DMS 273 (cell line): ENCODE measurements at regions not wholly inside any gene's neighbourhood (a gene's known extent, or its start where the extent isn't known, plus 50 kb on each side); places are given as distances from the start of the nearest gene placed in this dataset.

ENCODE experiments used
- DNase-seq: peaks from one replicate; lab custom pipeline; 2025; ENCODE audit not compliant: unreplicated experiment; lab: John Stamatoyannopoulos, UW

DNA sequence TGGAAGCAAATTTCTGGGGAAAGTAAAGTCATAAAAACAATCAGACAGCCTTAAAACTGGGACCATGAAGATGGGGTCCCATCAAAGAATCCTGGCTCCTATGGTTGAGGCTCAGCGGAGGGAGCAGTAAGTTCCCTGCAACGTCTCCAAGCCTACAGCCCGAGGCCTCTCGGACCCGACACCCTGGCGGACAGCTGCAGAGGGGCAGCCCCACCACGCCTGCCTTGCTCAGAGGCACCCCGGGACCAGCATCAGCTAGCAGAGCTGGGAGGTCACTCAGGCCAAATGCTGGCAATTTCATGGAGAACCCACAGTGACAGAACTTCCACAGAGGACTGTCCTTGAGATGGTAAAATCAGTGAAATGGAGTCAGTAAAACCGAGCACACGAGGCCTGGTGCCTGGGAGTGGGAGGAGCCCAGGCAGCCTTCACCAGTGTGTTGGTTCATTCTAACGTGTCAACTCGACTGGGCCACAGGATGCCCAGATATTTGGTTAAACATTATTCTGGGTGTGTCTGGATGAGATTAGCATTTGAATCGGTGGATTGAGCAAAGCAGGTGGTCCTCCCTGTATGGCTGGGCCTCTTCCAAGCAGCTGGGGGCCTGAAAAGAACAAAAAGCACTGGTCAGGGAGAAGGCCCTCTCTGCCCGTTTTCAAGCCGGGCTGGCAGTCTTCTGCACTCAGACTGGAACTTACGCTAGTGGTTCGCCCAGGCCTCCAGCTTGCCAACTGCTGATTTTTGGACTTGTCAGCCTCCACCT is 96.2 kb upstream of the INSIG1 start:
- no peak for DNase-seq

DNA sequence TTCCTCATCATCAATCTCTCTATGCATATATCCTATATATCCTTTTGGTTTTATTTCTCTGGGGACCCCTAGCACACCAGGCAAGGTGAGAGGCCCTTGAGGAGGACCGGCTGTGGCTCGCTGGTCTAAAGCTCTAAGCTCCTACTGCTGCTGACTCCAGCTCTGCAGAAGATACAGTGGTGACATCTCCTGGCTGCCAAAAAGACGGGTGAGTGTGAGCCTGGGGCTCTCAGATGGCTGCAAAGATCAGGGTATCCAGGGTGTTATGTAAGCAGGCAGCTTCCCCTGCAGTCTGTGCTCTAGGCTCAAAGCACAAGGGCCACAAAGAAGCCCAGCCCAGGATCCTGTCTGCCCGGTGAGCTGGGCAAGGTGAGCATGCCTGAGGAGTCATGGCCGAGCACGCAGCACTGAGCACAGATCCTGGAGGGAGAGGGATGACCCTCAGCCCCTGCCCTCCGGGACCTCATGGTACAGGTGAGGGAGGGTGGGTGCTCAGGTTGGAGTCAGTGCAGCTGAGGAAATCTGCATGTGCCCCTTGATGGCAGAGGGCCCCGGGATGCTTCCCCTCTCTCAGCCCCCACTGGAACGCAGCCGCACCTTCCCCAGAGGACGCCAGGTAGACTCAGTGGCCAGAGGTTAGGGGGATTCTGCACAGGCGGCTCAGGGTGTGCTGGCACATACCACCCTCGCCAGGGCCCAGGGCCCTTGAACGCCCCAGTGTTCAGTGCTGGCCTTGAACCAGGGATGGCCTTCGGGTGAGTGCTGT is 95.4 kb upstream of the INSIG1 start:
- no peak for DNase-seq

DNA sequence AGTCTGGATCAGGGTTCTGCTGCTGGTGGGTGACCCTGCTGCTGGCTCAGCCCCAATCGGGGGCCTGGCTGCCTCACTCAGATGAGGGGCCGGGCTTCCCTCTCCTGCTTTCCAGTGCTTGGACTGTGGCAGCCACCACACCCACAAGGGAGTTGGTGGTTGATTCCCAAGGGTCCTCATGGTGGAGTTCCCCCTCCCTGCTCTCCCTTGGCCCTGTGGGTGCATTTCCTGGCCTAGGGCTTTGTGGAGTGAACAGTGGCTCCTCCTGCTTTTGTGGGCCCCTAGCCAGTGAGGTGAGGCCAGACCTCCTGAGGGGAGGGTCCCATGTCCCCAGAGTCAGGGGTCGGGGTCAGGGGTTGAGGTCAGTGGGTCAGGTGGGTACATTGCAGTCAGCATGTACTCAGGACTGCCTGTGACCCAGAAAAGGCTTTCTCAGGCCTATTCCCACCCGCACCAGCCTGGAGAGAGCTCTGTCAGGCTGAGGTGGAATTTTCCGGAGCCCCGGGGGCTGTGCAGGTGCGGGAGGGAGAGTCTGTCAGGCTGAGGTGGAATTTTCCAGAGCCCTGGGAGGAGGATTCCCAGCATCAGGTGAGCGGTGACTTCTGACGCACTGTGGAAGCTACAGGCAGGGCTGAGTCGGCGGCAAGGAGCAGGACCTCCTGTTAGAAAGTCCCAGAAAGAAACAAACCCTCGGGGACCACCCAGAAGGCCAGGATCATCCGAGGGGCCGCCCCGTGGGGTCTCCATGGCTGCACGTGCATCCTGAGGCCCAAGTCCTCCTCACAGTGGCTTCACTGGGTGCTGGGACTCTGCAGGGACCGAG is 94.4 kb upstream of the INSIG1 start:
- no peak for DNase-seq

DNA sequence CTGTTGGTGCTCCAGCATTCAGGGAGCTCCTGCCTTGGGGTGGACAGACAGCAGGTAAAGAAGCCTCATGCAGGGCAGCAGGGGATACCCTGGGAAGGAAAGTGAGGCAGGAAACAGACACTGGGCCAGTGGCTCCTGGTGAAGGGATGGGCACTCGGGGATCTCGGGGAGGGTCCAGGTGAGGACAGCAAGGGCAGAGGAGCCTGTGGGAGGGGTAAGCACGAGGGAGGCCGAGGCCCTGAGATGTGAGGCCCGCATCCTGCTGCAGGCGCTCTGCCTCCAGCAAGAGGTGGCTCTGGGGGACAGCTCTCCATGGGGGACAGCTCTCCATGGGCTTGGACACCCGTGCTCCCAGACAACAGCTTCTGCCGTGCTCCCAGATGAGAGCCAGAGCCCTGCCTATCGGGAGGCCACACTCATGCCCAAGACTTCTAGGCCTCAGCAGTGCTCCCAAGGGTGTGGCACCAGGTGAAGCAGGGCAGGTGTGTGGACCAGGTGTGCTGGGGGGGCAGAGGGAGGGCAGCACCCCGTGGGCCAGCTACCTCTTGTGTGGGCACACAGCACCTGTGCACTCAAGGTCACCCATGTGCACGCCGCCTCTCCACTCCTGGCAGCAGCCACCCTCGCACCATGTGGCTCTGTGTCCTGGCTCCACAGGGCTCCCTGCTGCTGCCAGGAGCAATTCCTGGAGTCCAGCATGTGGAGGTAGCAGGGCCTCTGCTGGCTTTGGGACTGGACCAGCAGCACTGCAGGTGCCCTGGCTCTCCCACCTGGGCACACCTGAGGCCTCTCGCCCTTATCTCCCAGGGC is 93.6 kb upstream of the INSIG1 start:
- no peak for DNase-seq

DNA sequence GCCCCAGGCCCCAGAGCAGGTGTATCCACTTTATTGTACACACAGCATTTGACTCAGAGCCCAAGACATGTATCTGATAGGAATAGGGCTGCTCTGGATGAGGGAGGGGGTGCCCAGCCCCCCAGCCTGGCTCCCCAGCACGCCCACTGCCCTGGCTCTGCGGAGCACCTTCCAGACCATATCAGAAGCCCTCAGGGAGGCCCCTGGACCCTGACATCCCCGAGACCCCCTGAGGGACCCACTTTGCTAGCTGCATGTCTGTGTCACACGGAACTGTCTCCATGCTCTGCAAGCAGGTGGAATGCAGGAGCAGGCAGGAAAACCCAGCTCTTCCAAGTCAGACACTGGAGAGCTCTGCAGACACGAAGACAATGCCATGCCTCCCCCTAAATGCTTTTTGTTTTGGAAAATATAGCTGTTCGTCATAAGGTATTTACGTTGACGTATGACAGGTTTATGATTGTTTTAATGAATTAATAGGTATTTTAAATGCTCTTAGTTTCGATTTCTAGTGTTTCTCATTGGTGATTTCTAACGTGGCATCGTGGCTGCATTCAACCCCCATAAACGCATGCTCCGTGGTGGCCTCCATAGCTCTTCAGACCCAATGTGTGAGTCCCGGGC is 92.8 kb upstream of the INSIG1 start:
- DNase-seq, result no peak

DNA sequence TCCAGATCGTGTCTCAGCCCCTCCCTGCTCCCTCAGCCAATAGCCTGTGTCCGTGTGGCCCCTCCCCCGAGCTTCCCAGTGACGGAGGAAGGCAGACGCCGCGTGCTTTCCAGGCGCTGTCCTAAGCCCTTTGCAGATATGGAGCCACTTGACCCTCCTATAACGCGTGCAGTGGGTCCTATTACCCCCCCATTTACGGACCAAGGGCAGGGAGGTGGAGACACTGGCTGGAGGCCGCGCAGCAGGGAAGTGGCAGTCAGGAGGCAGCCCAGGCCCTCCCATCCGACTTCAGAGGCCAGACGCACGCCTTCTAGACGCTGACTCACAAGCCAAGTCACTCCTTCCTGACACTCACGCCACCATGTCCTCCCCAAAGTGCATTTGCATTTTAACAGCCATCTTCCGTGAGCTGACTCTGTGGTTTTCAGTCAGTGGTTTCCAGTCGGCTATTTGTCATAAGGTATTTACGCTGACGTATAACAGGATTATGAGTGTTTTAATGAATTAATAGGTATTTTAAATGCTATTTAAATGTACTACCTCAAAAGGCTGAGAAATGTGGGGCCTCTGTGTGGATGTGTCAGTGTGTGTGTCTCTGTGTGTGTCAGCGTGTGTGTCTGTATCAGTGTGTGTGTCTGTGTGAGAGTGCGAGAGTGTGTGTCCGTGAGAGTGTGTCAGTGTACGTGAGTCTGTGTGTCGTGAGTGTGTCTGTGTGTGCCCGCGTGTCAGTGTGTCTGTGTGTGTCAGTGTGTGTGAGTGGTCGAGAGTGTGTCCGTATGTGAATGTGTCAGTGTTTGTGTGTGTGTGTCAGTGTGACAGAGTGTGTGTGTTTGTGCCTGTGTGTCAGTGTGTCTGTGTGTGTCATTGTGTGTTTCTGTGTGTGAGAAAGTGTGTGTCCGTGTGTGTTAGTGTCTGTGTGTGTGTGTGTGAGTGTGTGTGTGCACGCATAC is 92.0 kb upstream of the INSIG1 start:
- peak; percentile 35 for DNase-seq

DNA sequence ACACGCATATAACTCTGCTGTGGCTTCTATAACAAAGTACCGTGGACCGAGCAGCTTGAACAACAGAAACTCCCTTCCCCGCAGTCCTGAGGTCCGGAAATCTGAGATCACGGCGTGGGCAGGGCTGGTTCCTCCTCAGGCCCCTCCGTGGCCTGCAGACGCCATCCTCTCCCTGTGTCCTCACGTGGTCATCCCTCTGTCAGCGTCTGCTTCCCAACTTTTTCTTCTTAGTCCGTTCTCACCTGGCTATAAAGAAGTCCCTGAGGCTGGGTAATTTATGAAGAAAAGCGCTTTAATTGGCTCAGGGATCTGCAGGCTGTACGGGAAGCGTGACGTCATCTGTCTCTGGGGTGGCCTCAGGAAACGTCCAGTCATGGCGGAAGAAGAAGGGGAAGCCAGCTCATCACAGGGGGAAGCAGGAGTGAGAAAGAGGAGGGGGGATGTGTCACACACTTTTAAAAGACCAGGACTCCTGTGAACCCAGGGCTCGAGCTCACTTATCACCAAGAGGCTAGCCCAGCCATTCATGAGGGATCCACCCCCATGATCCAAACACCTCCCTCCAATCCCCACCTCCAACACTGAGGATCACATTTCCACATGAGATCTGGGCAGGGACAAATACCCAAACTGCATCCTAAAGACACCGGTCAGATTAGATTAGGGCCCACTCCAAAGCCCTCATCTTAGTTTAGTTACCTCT is 91.2 kb upstream of the INSIG1 start:
- peak; percentile 48 for DNase-seq

DNA sequence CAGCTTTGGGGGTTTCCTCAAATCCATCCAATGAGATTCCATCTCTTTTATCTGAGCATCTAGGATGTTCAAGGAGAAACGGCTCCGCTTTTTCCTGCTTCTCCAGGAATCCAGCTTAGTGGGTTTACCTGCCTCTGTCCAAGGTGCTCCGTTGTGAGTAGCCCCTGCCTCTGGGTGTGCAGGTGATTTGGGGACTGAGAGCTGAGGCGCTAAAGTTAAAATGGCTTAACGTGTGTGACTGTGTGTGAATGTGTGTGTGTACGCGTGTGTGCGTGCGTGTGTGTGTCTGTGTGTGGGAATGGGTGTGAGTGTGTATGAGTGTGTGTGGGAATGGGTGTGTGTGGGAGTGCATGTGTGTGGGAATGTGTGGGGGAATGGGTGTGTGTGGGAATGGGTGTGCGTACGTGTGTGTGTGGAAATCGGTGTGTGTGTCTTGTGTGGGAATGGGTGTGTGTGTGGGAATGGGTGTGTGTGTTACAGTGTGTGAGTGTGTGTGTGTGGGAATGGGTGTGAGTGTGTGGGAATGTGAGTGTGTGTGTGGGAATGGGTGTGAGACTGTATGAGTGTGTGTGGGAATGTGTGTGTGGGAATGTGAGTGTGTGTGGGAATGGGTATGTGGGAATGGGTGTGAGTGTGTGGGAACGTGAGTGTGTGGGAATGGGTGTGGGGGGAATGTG is 90.2 kb upstream of the INSIG1 start:
- DNase-seq, result no peak

DNA sequence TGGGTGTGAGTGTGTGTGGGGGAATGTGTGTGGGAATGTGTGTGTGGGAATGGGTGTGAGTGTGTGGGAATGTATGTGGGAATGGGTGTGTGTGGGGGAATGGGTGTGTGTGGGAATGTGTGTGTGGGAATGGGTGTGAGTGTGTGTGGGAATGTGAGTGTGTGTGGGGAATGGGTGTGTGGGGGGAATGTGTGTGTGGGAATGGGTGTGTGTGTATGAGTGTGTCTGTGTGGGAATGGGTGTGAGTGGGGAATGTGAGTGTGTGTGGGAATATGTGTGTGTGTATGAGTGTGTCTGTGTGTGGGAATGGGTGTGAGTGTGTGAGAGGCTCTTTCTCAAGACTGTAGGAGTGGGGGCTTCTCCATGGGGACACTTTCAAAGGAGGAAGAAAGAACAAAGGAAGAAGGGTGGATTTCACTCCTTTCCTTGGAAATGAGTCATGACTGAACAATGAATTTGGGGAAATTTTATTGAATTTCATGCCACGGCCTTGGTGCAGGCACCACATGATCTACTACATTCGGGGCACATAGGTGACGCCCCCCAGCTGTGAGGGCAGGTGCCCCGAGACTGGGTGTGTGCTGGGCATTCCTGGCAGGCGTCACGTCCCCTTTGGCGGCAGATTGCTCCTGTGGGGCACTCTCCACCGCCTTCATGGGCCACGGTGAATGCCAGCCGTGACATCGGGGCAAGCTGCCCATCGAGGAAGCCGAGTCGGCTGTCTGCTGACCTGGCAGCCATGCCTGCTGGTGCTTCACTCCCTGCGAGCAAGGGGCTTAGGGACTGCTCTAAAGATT is 88.8 kb upstream of the INSIG1 start:
- DNase-seq, result peak; percentile 26

DNA sequence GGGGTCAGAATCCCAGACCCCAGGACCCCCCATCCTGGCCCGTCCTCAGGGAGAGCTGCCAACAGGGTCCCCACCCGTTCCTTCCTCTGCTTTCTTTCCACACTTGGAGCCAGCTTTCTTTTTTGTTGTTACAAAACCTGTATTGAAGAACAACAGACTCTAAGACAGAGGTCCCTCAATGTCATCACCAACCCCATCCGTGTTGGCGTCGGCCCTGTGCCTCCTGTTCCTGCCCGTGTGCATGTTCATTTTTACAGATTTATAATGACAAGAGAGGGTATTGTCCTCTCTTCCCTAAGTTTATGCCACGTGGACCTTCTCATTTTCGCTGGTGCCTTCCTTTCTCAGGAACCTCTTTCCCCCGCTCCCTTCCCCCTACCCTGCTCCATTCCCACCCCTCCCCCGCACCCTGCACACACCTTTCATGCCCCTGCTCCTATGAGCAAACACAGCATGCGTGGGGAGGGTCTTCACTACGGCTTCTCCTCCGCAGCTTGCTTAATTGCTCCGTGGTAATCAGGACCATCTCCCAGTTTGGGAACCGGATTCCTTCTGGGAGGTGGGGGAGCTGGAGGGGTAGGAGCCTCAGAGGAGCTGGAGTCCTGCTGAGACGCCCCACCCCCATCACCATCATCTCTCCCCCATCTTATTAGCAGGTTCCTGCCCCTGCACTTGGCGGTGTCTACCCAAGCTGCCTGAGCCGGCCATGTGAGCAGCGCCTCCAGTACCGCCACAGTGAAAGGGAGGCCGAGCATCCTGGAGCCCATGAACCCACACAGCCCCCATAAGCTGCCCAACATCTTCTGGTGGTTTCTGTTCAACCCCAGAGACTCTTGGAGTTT is 88.0 kb upstream of the INSIG1 start:
- DNase-seq, result no peak

DNA sequence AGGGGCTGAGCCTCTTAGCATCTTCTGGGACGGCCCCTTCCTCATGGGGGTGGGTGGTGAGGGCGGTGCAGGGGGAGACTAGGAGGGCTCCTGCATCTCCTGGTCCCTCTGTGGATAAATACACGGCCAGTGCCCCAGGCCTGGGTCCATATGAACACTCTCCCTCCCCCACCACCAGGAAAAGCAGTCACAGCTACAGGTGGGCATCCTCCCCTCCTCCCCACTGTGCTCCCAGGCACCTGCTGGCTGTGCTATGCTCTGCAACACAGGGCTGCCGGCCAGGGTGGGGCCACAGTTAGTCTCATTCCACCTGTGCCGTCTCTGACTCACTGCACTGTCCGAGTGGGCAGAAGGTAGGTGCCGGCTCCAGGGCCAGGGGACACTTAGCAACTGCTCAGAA is 87.3 kb upstream of the INSIG1 start:
- DNase-seq, result no peak

DNA sequence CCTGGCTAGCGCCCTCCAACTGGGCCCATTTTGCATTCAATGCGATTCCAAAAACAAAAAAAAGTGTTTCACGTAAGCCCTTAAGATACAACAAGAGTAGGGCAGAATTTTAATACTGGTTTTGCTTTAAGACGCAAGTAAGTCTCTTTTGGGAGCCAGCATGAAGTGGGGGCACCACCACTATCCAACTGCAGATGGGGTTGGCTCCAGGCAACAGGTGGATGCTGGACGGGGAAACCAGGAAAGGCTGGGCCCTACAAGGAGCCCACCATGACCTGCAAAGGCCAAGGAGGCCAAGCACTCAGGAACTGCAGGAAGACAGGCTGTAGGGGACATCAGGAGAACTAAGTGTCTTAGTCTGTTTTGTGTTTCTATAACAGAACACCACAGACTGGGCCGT is 86.5 kb upstream of the INSIG1 start:
- DNase-seq, result no peak

DNA sequence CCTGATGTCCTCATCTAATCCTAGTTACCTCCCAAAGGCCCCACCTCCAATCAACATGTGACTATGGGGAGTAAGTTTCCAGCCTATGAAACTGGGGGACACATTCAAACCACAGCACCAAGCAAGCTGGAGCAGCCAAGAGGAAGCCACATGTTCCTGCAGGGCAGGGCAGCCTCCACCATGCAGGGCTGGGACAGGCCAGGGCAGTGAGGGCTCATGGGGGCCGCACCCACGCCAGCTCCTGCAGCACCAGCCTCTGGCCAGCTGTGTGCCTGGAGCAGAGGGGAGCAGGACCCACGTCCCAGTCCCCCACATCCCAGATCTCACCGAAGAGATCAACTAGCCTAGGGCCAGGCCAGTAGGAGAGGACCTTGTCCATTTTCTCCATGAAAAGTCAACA is 85.9 kb upstream of the INSIG1 start:
- no peak for DNase-seq

DNA sequence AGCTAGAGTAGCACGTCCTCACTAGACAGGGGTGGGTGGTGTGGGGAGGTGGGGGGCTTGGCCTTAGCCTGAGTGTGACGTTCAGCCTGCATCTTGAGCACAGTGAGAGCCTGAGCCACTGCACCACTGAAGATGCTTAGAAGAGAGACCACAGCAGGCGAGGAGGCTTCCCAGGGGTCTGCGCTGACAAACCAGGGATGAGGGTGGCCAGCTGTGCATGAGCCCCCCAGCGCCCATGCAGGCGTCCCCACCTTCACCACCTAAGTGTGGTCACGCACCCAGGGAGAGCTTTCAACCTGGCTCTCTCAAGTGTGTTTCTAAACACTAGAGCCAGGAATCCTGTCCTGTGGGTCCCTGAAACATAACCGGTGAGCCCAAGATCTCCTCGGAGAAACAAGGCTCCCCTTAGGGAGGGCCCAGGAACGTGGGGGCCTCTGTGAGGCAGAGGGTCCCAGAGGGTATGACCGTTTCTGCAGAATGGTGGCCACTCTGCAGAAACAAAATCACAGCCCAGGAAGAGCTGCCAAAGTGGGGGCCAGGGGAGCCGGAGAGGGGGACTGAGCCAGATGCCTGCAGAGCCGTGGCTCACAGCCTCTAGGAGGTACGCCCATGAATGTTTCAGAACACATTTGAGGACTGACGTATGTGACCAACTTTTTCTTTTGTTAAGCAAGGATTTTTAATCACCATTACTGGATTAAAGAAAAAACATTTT is 85.2 kb upstream of the INSIG1 start:
- no peak for DNase-seq

DNA sequence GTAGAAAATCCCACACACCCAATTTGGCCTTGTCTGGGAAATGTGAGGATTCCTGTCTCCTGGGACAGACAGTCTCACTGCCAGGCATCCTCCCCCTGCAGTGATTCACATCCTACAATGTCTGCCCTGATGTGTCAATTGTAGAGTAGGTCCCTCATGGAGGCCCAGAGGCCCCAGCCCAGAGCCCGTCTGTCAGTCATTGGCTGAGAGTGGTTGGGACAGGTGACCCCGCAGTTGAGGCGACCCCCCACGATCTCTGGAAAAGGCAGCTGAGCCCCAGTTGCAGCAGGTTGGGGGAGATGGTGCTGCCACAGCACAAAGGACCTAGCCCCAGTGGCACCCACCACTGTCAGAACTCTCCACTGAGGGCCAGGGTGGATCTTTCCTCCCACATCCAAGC is 84.3 kb upstream of the INSIG1 start:
- no peak for DNase-seq
